Activated CD4-positive, alpha-beta T cell treated with anti-CD3 and anti-CD28 coated beads, Interleukin-2, amount 50 U/mL, for 4 hours (primary cell): ENCODE measurements at regions not wholly inside any gene's neighbourhood (a gene's known extent, or its start where the extent isn't known, plus 50 kb on each side); places are given as distances from the start of the nearest gene placed in this dataset.
"Not testable (repeated sequence)": the region's sequence is repeated elsewhere in the genome, so short reads cannot be mapped to it uniquely, and the experiment has no call there.

Experiments
- DNase-seq, 2 experiments: peaks; one replicate each; pipeline ENCODE4 v3.0.0-alpha.2; 2020

DNA sequence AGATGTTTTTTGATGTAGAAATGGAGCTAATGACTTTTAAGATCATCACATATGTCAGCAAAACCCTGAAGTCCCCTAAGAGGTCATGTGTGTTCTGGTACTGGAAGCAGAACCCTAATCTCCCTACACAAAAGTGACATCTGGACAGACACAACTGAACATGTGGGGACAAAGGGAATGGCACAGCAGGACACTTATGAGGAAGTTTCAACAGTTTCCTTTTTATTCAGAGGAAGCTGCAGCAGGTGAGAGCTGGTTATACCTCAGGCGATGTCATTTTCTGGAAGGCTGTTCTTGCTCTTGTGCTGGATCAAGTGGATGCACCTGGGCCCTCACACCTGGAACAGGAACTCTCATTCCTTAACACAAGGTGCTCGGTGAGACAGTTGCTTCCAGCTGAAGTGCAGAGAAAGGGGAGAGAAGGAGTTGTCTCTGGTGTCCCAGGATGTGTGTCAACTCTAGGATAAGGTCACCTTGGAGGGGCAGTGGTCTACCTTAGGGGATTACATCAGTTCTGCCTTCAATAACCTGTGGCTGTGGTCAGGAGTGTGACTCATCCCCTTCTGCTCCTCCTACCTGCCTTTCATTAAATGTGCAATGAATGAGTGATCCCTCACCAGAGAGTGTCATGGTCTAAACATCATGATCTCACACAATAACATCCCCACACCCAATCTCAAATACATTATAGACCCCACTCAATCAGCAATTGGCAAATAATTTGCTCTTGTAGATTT is 463.4 kb downstream of the TMEM121 start:
- DNase-seq = peak; percentile 19 to 21

DNA sequence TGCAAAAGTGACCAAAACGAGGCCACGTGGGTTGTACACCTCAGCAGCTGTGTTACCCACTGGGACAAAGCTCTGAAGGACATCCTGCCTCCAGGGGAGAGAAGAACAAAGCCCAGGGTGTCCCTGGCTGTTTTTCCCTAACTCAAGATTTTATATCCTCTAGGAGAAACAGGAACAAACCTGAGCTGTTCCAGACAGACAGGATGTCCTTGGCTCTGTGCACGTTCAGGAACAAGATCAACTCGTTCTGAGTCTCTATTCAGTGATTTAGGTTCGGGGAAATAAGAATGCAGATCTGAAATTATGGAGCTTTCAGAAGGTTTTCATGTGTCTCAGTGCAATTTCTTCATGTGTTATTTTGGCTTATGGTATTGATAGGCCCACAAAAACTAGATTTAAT is 465.3 kb downstream of the TMEM121 start:
- not testable (repeated sequence) for DNase-seq

DNA sequence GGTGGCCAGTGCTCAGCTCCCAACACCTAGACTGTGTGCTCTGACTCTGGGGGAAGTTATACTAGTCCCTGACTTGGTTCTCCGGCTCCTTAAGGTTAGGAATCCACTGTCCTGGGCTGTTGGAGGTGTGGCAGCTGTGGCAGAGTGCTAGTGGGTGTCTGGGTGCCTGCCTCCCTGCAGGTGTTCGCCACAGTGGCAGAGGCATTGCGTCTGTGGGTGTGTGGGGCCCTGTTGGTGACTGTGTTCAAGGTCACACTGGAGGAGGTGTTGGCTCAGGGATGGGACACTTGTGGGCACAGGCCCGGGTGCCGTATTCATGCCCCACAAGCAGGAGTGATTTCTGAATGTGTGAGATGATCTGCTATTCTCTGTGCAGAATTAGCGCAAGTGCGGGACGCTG is 467.4 kb downstream of the TMEM121 start:
- no peak for DNase-seq

DNA sequence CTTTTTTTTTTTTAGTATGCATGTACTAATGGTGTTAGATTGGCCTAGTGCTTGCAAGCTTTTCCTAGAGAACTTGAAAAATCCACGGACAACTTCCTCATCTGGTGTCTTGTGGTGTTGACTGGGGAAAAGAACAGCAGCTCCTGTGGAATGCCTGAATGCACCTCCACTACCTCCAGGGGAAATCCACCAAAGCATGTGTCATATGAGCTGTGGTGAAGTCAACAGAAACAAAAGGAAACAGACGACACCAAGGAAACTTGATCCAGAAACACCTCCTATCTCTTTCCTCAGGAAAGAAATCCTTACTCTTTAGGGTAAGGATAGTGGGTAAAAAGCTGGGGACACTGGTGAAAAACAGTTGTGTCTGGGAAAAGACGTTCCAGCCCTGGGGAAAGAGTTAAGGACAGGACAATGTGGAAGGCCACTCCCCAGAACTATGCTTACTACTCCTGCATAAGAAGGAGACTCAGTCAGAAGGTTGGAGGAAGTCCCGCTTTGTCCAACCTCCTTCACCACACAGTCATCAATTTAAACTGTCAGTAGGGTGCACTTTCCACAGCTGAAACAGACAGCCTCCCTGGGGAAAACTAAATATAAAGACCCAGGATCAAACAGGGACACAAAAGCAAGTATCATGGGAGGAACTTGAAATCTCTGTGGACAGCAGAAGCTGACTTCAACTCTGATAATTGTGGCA is 468.8 kb downstream of the TMEM121 start:
- DNase-seq = not testable (repeated sequence)

DNA sequence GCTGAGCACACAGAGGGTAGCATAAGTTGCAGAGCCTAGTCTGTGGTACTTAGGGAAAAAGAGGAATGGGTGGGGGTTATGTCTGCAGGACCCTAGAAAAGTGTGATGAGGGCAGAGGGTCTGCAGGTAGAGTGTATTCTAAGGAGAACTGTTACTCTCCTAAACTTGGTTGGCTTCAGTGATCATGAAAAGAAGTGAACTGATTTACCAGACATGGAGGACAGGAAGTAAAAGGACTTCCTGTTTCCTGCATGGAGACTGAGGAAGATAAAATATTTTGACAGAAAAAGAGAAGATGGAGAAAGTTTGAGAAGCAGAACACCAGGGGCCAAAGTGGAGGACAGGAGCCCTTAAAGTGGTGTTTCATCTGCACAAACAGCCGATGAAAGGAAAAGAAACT is 472.2 kb downstream of the TMEM121 start:
- DNase-seq = not testable (repeated sequence)

GRCh38 chr14:105999361-106000028 is 473.1 kb downstream of the TMEM121 start:
- peak; percentile 82 for DNase-seq

DNA sequence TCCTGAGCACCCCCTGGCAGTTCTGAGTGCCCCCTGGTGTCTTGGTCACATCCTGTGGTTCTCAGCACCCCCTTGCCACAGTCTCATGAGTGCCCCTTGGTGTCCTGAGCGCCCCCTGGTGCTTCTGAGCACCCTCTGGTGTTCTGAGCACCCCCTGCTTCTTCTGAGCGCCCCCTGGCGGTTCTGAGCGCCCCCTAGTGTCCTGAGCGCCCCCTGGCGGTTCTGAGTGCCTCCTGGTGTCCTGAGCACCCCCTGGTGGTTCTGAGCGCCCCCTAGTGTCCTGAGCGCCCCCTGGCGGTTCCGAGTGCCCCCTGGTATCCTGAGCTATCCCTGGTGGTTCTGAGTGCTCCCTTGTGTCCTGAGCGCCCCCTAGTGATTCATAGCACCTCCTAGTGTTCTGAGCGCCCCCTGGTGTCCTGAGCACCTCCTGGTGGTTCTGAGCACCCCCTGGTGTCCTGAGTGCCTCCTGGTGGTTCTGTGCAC is 473.7 kb downstream of the TMEM121 start:
- not testable (repeated sequence) for DNase-seq

- DNase-seq = not testable (repeated sequence)
Observed at GRCh38 chr14:106001277-106001676, 474.9 kb downstream of the TMEM121 start.

DNA sequence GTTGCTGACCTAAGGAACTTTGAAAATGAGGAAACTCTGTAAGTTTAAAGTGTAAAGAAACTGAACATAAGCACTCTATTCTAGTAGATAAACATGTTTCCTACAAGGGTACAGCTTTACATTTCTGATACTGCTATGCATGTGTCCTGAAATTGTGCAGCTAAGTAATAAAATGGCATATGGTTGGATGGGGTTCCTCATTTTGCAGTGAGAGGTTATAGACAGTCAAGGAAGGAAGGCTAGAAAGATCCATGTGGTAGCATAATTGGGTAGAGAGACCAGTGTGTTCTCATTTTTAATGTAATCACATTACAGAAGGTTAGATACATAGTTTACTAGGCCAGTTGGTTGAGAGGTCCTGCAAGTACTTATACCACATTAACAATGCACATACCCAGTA is 477.0 kb downstream of the TMEM121 start:
- DNase-seq = no peak

DNA sequence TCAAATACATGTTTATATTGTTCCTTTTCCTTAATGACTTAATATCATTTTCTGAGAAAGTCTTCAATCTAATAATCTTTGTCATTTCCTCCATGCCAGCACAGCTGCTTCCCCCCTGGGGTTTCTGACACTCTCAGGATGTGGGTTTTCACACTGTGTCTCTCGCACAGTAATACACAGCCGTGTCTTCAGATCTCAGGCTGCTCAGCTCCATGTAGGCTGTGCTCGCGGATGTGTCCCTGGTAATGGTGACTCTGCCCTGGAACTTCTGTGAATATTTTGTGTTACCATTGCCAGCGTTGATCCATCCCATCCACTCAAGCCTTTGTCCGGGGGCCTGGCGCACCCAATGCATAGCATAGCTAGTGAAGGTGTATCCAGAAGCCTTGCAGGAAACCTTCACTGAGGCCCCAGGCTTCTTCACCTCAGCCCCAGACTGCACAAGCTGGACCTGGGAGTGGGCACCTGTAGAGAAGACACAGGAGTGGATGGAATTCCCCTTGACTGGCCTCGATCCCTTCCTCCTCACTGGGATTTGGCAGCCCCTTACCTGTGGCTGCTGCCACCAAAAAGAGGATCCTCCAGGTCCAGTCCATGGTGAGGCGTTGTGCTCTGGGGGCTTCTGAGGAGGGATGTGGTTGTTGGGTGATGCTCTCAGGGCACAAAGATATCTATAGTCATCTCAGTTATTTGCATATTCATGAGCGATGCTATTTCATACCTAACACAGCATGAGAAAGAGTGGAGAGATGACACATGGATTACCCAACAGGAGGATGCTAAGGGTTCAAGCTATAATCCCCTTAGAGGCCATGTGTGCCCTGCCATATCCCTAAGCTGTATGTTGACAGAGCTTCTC is 478.8 kb downstream of the TMEM121 start:
- DNase-seq = peak; percentile 65 to 67

GRCh38 chr14:106006043-106006442 is 479.7 kb downstream of the TMEM121 start:
- peak; percentile 48 to 51 for DNase-seq

DNA sequence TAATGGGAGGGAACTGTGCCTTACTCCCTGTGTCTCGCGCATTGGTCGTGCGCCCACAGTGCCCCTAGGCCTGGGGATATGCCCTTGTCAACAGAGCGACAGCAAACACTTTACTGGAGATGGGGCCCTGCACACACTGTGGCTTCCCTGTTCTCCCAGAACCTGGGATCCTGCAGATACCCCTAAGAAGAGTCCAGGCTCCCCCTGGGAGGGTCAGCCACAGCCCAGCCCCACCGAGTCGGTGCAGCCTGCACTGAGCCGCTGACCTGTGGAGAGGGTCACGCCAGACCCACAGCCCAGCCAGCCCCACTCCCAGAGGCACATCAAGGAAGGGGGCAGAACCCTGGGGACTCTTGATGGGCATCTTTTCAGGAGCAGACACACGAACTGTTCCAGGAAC is 480.3 kb downstream of the TMEM121 start:
- DNase-seq = not testable (repeated sequence)

DNA sequence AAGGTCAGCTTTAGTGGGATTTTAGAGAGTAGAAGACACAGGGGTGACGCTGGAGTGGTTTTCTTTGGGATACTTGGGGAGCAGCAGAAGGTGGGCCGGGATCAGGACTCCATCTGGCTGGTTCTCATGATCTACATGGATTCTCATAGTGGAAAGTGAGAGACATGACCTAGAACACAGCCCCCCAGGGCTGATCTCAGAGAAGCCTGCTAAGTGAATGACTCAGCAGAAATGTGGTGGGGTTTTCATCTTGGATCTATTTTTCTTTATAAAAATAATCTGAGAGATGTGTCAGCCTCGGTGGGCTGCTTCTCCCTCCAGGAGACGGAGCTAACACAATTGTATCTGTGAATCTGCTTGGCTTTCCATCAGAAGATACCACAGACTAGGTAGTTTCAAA is 484.4 kb downstream of the TMEM121 start:
- DNase-seq = no peak

GRCh38 chr14:106011631-106012360 is 485.4 kb downstream of the TMEM121 start:
- peak; percentile 82 to 84 for DNase-seq

GRCh38 chr14:106012361-106012725 is 486.0 kb downstream of the TMEM121 start:
- DNase-seq = not testable (repeated sequence)

DNA sequence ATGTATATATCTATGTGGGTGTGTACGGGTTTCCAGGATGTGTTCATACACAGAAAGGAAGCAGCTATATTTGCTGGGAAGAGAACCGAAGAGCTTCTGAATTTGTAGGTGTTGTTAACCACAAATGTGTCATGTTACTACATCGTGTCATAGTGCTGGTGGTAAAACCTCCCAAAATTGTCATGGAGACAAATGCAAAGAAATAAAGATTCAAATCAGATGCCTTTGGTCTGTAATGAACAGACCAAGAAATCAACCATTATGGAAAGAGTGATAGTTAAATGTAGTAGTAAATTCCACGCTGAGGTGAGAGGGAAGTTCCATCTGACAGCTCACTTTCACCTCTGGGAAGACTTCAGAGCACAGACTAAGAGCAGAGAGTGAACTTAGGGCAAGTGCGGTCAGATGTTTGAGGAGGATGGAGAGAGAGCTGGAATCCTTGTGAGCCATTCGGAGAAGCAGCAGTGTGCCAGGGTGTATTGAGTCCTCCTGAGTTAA is 487.5 kb downstream of the TMEM121 start:
- DNase-seq = no peak

- DNase-seq = not testable (repeated sequence)
Observed at GRCh38 chr14:106017952-106018351, 491.6 kb downstream of the TMEM121 start.

DNA sequence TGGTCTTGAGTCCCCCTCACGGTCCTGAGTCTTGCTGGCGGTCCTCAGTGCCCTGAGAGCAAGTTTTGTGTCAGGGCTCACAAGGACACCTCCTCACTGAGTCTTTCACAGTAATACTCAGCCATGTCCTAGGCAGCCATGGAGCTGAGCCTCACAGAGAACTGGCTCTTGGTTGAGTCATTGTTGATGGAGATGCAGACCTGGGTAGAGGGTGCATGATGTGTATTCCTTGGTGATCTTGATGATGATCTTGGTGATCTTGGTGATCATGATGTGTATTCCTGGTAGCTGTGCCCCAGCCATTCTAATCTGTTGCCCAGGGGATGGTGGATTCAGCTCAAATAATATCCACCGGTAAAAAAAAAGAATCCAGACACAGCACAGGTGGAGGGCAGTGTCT is 495.4 kb downstream of the TMEM121 start:
- no peak for DNase-seq

- not testable (repeated sequence) for DNase-seq
Observed at GRCh38 chr14:106022648-106023047, 496.3 kb downstream of the TMEM121 start.

GRCh38 chr14:106023411-106023810 is 497.0 kb downstream of the TMEM121 start:
- no peak for DNase-seq

GRCh38 chr14:106024983-106025604 is 498.7 kb downstream of the TMEM121 start:
- peak in 1 of 2 experiments; percentile 14 for DNase-seq
